ENCODE measurements at regions not wholly inside any gene's neighbourhood (a gene's known extent, or its start where the extent isn't known, plus 50 kb on each side); places are given as distances from the start of the nearest gene placed in this dataset.

- no peak for DNase-seq (ENCODE audit: low spot score)
These were observed 490.9 kb downstream of the NPHP4 start for GRCh38 chr1:5501206-5501930.

GRCh38 chr1:5500541-5500940, 491.7 kb downstream of the NPHP4 start:
- DNase-seq (ENCODE audit: low spot score): no peak

DNA sequence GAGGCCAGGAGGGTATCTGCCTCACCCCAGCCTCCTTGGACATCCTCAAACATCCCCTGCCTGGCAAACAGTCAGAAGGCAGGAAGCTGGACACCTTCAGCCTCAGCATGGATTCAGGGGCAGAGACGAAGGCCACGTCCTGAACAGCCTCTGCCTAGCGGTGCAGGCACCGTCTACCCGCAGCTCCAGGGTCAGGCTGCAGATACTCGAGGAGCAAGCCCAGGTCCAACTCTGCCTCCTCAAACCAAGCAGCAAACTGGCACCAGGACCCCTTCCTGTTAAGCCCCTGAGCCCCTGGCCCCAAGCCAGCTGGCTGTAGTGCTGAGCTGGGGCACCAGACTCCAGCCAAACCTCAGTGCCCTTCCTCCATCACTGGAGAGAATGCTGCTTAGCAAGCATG, 494.7 kb downstream of the NPHP4 start:
- DNase-seq (ENCODE audit: low spot score): no peak

DNA sequence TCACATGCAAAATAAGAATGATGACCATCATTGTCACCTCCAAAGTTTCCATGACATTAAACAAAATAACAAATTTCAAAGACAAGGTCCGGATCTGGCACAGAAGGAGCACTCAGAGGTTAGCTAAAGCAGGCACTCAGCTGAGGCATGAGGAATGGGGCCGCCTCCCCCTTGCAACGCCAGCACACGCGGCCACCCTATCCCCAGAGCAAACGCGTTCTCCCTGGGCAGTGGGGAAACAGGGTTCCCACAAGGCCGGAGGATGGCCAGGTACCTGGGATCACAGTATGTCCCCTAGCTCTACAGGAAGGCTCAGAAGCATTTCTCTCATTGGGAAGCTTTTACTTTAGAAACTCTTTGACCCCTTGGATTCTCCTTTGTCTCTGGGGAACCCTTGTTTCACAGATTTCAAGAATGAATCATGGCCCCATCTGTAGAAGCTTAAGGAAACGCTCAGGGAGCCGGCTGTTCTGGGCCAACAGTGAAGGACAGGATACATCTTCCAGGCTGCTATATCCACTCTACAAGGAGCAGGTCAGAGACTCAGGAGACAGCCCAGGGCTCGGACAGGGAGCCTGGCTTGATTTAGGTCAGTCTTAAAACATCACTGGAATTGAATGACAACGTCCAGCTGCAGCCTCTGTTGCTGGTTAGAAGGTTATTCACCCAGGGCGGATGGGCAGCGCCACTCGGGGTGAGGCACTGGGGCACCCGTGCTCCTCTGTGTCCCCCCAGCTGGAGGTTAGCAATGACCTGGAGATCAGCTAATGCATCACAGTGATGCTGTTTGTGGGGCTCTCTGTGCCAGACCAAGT, 496.4 kb downstream of the NPHP4 start:
- DNase-seq (ENCODE audit: low spot score): no peak

- DNase-seq (ENCODE audit: low spot score): no peak
These were observed 497.7 kb downstream of the NPHP4 start for GRCh38 chr1:5494518-5494917.

DNA sequence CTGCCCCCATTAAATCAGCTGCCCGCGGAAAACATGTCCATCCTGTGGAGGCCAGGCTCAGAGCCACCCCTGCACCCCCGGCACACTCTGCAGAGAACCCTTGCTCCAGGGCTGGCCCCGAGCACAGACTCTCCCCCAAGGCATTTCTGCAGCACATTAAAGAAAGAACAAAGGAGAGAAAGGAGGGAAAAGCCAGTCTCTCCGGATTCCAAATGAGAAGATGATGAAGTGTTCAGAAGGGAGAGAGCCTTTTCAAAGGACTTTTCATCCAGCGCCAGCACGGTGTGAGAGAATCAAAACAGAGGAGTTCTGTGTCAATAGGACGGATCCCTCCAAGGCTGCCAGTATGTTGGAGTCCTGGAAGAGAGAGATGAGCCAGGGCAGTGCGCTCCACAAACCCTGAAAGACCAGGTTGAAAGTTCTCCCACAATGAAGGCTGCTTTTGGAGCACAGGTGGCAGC, 498.3 kb downstream of the NPHP4 start:
- no peak for DNase-seq (ENCODE audit: low spot score)

GRCh38 chr1:5493275-5493674, 498.9 kb downstream of the NPHP4 start:
- no peak for DNase-seq (ENCODE audit: low spot score)

- DNase-seq (ENCODE audit: low spot score): no peak
These were observed 499.4 kb downstream of the NPHP4 start for GRCh38 chr1:5492846-5493245.

- DNase-seq (ENCODE audit: low spot score): no peak
These were observed 500.9 kb downstream of the NPHP4 start for GRCh38 chr1:5491207-5491904.

- DNase-seq (ENCODE audit: low spot score): no peak
These were observed 501.6 kb downstream of the NPHP4 start for GRCh38 chr1:5490635-5491034.

DNA sequence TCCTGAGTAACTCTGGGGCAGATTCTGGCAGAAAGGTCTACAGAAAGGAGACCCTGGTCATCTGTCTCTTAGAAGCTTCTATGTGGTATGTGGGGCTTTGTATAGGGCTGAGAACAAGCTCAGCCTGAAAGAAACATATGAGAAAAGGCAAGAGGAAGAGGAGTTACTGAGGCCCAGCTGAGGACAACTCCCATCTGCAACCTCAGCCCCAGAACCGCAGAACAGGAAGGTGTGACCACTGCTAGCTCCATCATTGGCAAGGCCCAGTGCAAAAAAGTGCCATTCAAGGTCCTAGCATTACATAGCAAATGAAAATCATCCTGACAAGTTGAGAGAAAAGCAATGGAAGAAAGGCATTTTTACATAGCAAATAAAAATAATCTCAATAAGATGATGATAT, 503.8 kb downstream of the NPHP4 start:
- DNase-seq (ENCODE audit: low spot score): no peak

- no peak for DNase-seq (ENCODE audit: low spot score)
These were observed 506.1 kb downstream of the NPHP4 start for GRCh38 chr1:5485968-5486696.

DNA sequence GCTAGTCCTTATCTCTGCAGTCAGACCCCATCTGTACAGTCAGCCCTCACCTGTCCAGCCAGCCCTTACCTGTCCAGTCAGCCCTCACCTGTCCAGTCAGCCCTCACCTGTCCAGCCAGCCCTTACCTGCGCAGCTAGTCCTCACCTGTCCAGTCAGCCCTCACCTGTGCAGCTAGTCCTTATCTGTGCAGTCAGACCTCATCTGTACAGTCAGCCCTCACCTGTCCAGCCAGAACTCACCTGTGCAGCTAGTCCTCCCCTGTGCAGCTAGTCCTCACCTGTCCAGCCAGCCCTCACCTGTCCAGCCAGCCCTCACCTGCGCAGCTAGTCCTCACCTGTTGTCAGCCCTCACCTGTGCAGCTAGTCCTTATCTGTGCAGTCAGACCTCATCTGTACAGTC, 506.8 kb downstream of the NPHP4 start:
- no peak for DNase-seq (ENCODE audit: low spot score)

DNA sequence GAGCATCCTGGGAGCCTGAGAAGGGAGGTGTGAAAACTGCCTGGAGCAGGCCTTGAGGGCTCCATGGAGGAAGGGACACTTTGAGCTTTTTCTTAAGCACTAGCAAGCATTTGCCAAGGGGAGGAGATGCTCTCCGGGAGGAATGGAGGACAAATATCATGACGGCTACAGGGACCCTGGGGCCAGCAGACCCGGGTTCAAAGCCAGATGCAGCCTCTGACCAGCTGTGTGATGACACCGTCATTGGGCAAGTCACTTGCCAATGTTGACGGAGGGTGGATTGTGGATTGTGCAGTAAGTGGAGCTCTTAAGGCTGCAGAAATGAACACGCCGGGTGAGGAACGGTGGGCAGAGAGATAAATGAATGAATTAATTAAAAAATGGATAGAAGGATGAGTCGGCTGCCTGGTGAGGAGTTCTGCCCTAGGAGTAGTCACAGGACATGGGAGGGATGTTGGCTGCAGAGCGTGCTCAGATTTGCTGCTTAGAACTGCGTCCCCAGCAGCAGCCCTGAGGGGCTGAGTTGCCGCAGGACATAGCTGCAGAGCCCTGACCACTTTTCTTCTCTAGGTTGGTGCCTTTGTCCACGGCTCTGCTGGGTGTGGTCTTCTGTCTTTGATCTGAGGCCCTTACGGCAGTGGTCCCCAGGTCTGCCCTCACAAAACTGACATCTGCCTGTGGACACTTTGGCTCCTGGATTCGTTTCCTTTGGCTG, 507.6 kb downstream of the NPHP4 start:
- DNase-seq (ENCODE audit: low spot score): no peak

DNA sequence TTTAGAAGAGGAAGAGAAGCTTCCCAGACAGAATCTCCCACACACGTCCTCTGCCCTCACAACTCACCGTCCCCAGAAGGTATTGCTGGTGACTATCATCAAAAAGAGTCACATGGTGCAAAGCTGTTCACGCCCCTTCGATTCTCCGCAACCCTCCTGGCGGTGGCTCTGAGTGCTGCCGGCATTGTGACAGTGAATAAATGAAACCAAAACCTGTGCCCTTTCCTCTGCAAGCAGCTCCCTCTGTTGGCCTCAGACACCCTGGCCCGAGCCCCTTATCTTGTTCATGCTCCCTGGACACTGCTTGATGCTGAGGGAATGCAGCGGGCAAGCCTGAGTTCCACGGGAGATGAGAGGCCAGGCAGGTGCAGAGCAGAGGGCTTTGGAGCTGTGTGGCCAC, 510.3 kb downstream of the NPHP4 start:
- DNase-seq (ENCODE audit: low spot score): no peak

- DNase-seq (ENCODE audit: low spot score): no peak
These were observed 511.3 kb downstream of the NPHP4 start for GRCh38 chr1:5480906-5481305.

DNA sequence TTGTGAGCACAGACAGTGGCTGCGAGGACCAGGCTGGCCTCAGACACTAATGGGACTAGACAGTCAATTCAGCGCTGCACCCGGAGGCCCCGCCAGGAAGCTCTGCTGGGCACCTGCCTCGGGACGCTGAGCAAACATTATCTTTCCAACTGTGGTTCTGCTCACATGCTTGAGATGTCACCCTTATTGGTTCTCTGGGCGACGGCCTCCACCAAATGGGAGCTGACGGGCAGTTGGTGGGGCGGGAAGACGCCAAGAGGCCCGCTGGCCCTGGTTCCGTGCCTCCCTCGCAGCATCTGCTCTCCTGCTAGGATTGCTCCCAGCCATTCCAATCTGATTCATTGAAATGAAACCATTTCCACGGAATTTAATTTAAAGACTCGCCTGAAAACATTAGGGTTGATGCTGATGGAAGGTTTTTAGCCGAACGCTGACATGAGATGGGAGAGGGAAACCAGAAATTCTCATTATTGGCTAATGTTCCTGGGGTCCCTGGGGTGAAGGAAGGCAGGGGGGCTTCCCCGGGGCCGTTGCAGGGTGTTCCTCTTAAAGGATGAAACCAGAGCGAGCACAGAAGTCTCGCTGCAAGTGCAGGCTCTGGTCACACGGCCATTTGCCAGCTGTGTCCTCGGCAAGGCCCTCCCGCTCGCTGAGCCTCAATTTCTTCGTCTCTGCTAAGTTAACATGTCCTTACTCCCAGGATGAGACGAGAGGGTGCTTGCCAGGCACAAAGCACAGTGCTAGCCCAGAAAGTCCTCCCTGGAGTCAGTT, 512.2 kb downstream of the NPHP4 start:
- DNase-seq (ENCODE audit: low spot score): no peak

DNA sequence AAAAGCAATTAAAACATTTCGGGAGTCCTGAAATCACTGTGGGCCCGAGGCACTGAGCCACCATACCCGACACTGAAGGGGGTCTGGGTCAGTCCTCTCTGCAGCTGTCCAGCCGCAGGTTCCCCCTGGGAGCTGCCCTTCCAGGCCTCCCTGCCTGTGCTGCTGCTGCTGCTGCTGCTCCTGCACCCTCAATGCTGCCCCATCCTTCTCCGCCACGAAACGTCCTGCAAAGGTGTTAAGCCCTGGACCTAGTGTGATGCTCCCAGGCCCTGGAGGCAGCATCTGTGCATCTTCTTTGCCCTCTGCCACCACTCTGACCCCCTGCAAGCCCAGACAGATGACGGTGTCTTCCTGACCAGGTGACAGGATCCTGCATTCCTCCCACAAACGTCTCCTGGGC, 513.3 kb downstream of the NPHP4 start:
- no peak for DNase-seq (ENCODE audit: low spot score)

- no peak for DNase-seq (ENCODE audit: low spot score)
These were observed 514.0 kb downstream of the NPHP4 start for GRCh38 chr1:5478156-5478695.

- no peak for DNase-seq (ENCODE audit: low spot score)
These were observed 514.5 kb downstream of the NPHP4 start for GRCh38 chr1:5477716-5478115.

All from ureter (tissue), 1 donor.